Keratinocyte (primary cell): ENCODE measurements at regions not wholly inside any gene's neighbourhood (a gene's known extent, or its start where the extent isn't known, plus 50 kb on each side); places are given as distances from the start of the nearest gene placed in this dataset.

Source experiments
- DNase-seq: peaks from one replicate; pipeline ENCODE4 v3.0.0-alpha.2; 2011; ENCODE audit warnings: low read depth, missing footprints, low spot score
- FAIRE-seq: peaks from 2 replicates; lab custom pipeline; 2011; peaks lifted over from hg19 to GRCh38; lab: Jason Lieb, UNC
- H2AFZ ChIP-seq: 2 replicates; pipeline ENCODE4 v1.6.0; 2012; ENCODE audit warnings: low read length, control low read depth, inconsistent platforms; ENCODE audit not compliant: control insufficient read depth
- H3K27ac ChIP-seq: 2 replicates; pipeline ENCODE4 v1.5.1; 2011; ENCODE audit warnings: low read length; ENCODE audit not compliant: control insufficient read depth, insufficient read depth
- H3K27me3 ChIP-seq: 3 replicates; pipeline ENCODE4 v1.6.0; 2011; ENCODE audit warnings: low read length; ENCODE audit not compliant: control insufficient read depth, insufficient read depth; ENCODE audit errors: extremely low read depth
- H3K36me3 ChIP-seq, 2 experiments: 2 replicates in 1 of 2; 3 replicates in 1 of 2; pipeline ENCODE4 v1.5.1; 2011; ENCODE audit warnings: low read length in 2 of 2, mild to moderate bottlenecking in 1 of 2; ENCODE audit not compliant: control insufficient read depth in 2 of 2, insufficient read depth in 2 of 2; ENCODE audit errors: extremely low read depth in 1 of 2
- H3K4me1 ChIP-seq: 3 replicates; pipeline ENCODE4 v1.5.1; 2011; ENCODE audit warnings: low read length; ENCODE audit not compliant: control insufficient read depth, insufficient read depth; ENCODE audit errors: extremely low read depth
- H3K4me2 ChIP-seq: 3 replicates; pipeline ENCODE4 v1.6.0; 2011; ENCODE audit warnings: low read depth, low read length; ENCODE audit not compliant: control insufficient read depth, insufficient read depth; ENCODE audit errors: extremely low read depth
- H3K4me3 ChIP-seq, 3 experiments: fragments of 200-600 bp in 1 of 3; sonication (generic) in 1 of 3; 2 replicates in 2 of 3; 3 replicates in 1 of 3; pipeline ENCODE4 v1.5.1; 2011 to 2016; ENCODE audit warnings: low read length in 3 of 3, mild to moderate bottlenecking in 3 of 3, control low read depth in 2 of 3, inconsistent platforms in 1 of 3, low read depth in 1 of 3, mixed read lengths in 1 of 3, mixed run types in 1 of 3, moderate library complexity in 1 of 3; ENCODE audit not compliant: control insufficient read depth in 2 of 3, insufficient read depth in 2 of 3; ENCODE audit errors: extremely low read depth in 1 of 3
- H3K79me2 ChIP-seq: 2 replicates; pipeline ENCODE4 v1.6.0; 2012; ENCODE audit warnings: low read length; ENCODE audit not compliant: control insufficient read depth, insufficient read depth
- H3K9ac ChIP-seq: 3 replicates; pipeline ENCODE4 v1.6.0; 2011; ENCODE audit warnings: low read length; ENCODE audit not compliant: control insufficient read depth, insufficient read depth; ENCODE audit errors: extremely low read depth
- H3K9me1 ChIP-seq: 3 replicates; pipeline ENCODE4 v1.6.0; 2011; ENCODE audit warnings: low read length; ENCODE audit not compliant: control insufficient read depth, insufficient read depth; ENCODE audit errors: extremely low read depth
- H3K9me3 ChIP-seq: 2 replicates; pipeline ENCODE4 v1.5.1; 2012; ENCODE audit warnings: low read depth, low read length; ENCODE audit not compliant: control insufficient read depth
- H4K20me1 ChIP-seq: 3 replicates; pipeline ENCODE4 v1.6.0; 2011; ENCODE audit warnings: low read length; ENCODE audit not compliant: control insufficient read depth, insufficient read depth; ENCODE audit errors: extremely low read depth
- EZH2 ChIP-seq: IDR thresholded peaks from one replicate; pipeline ENCODE4 v1.6.1; 2012; ENCODE audit warnings: inconsistent platforms, mild to moderate bottlenecking, low read length, moderate library complexity
- dilution Hi-C: fragments of 300-500 bp; cut with MboI; formaldehyde crosslinking; loops from one replicate; pipeline ENCODE4 v1.7.0; 2020; ENCODE audit warnings: low sequenced_read_pairs; ENCODE audit not compliant: extremely low pct_ligation_motif_present
- TF ChIP-seq, protein P1 (sequence below), 3 experiments: IDR thresholded peaks in 1 of 3; conservative IDR thresholded peaks in 1 of 3; optimal IDR thresholded peaks in 1 of 3; 2 replicates in 2 of 3; 3 replicates in 1 of 3; pipeline versions ENCODE3 to v1.5.1; 2011; ENCODE audit warnings: low read length in 3 of 3, mild to moderate bottlenecking in 3 of 3, moderate library complexity in 2 of 3, control low read depth in 1 of 3, inconsistent platforms in 1 of 3; ENCODE audit not compliant: insufficient read depth in 2 of 3; ENCODE audit errors: extremely low read depth in 1 of 3

DNA sequence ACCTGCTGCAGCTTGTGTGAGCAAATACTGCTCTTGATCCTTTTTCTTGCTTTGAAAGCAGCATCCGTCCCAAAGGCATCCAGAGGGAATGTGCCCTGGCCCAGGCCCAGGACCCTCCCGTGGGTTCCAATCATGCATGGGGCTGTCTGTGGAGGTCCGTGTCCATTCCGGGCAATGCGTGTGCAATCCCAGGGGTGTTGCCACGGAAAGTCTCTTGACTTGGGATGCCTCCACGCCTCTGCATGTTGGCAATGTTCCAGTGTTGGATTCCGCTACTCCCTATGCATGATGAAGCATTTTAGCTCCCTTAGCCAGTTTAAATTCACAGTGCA lies 105.7 kb downstream of the SNRPN start:
- no peak overlapping the region for H3K9ac ChIP-seq
- dilution Hi-C loops = no loop called here
- no peaks in the 10 kb centered on the region for H3K4me1 ChIP-seq
- TF ChIP-seq EZH2 = no peak
- TF ChIP-seq, protein P1, sequence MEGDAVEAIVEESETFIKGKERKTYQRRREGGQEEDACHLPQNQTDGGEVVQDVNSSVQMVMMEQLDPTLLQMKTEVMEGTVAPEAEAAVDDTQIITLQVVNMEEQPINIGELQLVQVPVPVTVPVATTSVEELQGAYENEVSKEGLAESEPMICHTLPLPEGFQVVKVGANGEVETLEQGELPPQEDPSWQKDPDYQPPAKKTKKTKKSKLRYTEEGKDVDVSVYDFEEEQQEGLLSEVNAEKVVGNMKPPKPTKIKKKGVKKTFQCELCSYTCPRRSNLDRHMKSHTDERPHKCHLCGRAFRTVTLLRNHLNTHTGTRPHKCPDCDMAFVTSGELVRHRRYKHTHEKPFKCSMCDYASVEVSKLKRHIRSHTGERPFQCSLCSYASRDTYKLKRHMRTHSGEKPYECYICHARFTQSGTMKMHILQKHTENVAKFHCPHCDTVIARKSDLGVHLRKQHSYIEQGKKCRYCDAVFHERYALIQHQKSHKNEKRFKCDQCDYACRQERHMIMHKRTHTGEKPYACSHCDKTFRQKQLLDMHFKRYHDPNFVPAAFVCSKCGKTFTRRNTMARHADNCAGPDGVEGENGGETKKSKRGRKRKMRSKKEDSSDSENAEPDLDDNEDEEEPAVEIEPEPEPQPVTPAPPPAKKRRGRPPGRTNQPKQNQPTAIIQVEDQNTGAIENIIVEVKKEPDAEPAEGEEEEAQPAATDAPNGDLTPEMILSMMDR (optimal IDR thresholded peaks at IDR 0.05 in 1 of 3, IDR thresholded peaks at IDR 0.05 in 1 of 3, conservative IDR thresholded peaks at IDR 0.05 in 1 of 3; ENCODE audit: extremely low read depth in 1 of 3, insufficient read depth in 2 of 3, low read length in 3 of 3) = no peak
- no peaks in the 10 kb centered on the region for H3K27me3 ChIP-seq
- H4K20me1 ChIP-seq = no peaks in the 10 kb centered on the region
- H3K36me3 ChIP-seq = peaks cover 3 to 31% of the 10 kb centered on the region in 2 experiments
- peaks cover 92% of the 10 kb centered on the region for H3K9me3 ChIP-seq
- no peak overlapping the region for H3K4me2 ChIP-seq
- no peaks in the 10 kb centered on the region for H3K79me2 ChIP-seq
- no peak for DNase-seq
- H3K9me1 ChIP-seq = no peaks in the 10 kb centered on the region
- no peak overlapping the region for H3K27ac ChIP-seq
- no peak for FAIRE-seq
- no peak overlapping the region for H3K4me3 ChIP-seq
- H2AFZ ChIP-seq = no peak overlapping the region

DNA sequence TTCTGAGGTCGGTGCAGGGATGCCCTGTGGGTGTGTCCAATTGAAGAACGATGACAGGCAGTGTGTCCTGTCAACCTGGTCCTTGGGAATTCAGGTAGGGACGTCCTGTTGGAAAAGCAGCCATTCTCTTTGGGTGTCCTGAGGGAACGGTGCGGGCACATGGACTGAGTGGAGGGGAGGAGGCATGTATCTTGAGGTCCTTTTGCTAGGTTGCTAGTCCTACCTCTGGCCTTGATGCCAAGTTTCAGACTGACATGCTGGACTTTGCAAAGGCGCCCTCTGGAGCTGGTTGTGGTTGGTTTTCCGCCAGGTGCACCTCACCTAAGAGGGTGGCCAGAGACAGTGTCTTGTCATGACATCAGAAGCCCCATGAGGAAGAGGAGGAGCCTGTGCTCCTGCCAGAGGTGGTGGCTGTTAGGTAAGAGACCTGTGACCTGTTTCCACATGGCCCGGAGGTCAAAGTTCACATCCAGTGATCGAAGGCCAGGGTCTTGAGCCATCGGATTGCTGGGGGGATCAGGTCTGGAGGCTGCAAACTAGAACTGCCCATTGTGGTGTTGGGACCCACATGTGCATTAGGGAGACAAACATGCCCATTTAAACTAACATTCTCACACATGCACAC lies 106.3 kb downstream of the SNRPN start:
- no peak for TF ChIP-seq EZH2
- TF ChIP-seq, protein P1 (optimal IDR thresholded peaks at IDR 0.05 in 1 of 3, IDR thresholded peaks at IDR 0.05 in 1 of 3, conservative IDR thresholded peaks at IDR 0.05 in 1 of 3; ENCODE audit: extremely low read depth in 1 of 3, insufficient read depth in 2 of 3, low read length in 3 of 3) = no peak
- Histone ChIP-seq H3K9me1 (no peaks in the 10 kb centered on the region), H3K27ac (no peak overlapping the region), H3K27me3 (no peaks in the 10 kb centered on the region), H3K4me2 (no peak overlapping the region), H3K9ac (no peak overlapping the region), H3K4me1 (no peaks in the 10 kb centered on the region), H4K20me1 (no peaks in the 10 kb centered on the region), H2AFZ (no peak overlapping the region), H3K4me3 (no peak overlapping the region), H3K9me3 (peaks cover 92% of the 10 kb centered on the region), H3K36me3 (peaks cover 3 to 30% of the 10 kb centered on the region in 2 experiments), H3K79me2 (no peaks in the 10 kb centered on the region)
- DNase-seq = no peak
- dilution Hi-C loops = no loop called here
- no peak for FAIRE-seq
